Spinal cord (tissue), 9 donors: ENCODE measurements at regions not wholly inside any gene's neighbourhood (a gene's known extent, or its start where the extent isn't known, plus 50 kb on each side); places are given as distances from the start of the nearest gene placed in this dataset.

Experiments used
- DNase-seq, 6 donors: peaks; one replicate each; pipeline versions ENCODE4 v3.0.0 to v3.0.0-alpha.2; 2013 to 2015; ENCODE audit warnings: low spot score in 6 of 6, low read depth in 4 of 6
- H3K27ac ChIP-seq: one replicate; pipeline ENCODE4 v1.5.1; 2013; ENCODE audit warnings: low read depth, low read length, control low read depth
- H3K27me3 ChIP-seq: one replicate; pipeline ENCODE4 v1.6.1; 2013; ENCODE audit warnings: low read length; ENCODE audit not compliant: control insufficient read depth, insufficient read depth
- H3K36me3 ChIP-seq: one replicate; pipeline ENCODE4 v1.6.1; 2013; ENCODE audit warnings: low read length; ENCODE audit not compliant: control insufficient read depth, insufficient read depth
- H3K4me1 ChIP-seq: one replicate; pipeline ENCODE4 v1.6.1; 2013; ENCODE audit warnings: low read length; ENCODE audit not compliant: control insufficient read depth, insufficient read depth
- H3K4me3 ChIP-seq: one replicate; pipeline ENCODE4 v1.5.1; 2013; ENCODE audit warnings: low read depth, low read length, control low read depth
- H3K9me3 ChIP-seq: one replicate; pipeline ENCODE4 v1.6.1; 2013; ENCODE audit warnings: low read length; ENCODE audit not compliant: control insufficient read depth, insufficient read depth
- WGBS: methylation state at CpG from one replicate; pipeline ENCODE4 v1.1.5; 2013; ENCODE audit warnings: missing lambda C conversion rate; ENCODE audit not compliant: insufficient coverage; 5-methylcytosine and 5-hydroxymethylcytosine counted together
- donor health status: healthy.

DNA sequence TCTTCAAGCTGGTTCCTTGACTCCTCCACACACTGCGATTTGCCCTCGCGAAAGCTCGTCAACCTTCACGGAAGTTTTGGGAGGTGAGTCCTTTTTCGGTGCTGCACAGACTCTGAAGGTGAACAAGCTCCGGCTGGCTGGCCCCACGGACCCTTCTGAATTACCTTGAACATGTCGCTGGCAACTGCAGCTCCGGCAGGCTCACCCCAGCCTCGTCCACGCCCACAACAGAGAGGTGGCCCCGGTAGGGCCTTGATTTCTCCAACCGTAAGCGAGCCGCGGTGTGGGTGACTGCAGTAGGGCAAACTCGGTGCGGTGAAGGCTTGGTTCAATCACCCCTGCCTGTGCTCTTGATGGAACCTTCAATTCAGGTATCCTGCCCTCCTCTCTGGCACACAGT, 1020.7 kb upstream of the GOT2 start:
- no peak for DNase-seq
- H3K27ac ChIP-seq, result no peak overlapping the region
- no peaks in the 10 kb centered on the region for H3K27me3 ChIP-seq
- no peaks in the 10 kb centered on the region for H3K4me1 ChIP-seq
- H3K4me3 ChIP-seq, result no peak overlapping the region
- 99% methylated on average over 19 of the region's 19 CpGs for WGBS
- no peaks in the 10 kb centered on the region for H3K36me3 ChIP-seq
- no peaks in the 10 kb centered on the region for H3K9me3 ChIP-seq

DNA sequence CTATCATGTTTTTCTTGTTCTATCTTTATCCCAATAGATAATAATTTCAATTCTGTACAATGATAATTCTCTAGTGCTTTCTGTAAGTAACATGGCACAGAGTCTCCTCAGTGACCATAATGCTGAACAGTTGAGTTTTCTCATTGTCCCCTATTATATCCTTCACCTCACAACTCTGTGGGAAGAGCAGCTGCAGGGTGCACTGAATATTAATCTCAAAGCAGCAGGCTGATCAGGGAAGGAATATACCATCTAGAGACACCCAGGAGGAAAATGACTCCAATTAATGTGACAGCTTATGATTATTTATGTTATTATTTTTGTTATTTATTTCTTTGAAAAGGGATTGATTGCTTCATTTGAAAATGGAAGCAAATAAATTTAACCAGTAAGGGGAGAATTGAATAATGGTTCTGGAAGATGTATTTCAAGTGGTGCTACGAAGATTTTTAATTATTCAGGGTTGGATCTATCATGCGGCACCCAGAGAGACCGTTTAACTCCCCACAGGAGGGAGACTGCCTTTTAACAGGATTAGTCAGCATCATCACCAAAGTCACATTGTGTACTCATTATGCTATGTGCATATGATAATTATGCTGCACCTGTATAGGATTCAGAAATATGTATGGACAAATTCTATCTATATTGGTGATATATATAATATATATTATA, 1015.7 kb upstream of the GOT2 start:
- Histone ChIP-seq H3K27me3 (no peaks in the 10 kb centered on the region), H3K9me3 (no peaks in the 10 kb centered on the region), H3K4me1 (no peaks in the 10 kb centered on the region), H3K27ac (no peak overlapping the region), H3K36me3 (no peaks in the 10 kb centered on the region), H3K4me3 (no peak overlapping the region)
- DNase-seq, result peak in 1 of 6 donors; percentile 31
- no CpG with 5 or more reads among the region's 3 CpGs for WGBS

DNA sequence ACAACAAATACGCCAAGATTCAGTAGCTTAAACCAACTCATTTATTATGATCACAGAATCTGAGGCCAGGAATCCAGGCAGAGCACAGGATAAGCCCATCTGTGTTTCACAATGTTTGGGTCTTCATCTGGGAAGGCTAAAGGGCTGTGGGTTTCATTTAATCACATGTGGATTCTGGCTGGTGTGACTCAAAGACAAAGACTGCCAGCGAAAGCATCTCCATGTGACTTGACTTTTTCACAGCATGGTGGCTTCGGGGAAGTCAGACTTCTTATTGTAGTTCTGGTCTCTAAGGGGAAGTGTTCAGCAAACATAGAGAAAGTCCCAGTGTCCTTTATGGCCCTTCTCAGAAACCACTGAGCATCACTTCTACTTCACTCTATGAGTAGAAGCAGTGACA, 1014.4 kb upstream of the GOT2 start:
- no peaks in the 10 kb centered on the region for H3K27me3 ChIP-seq
- H3K36me3 ChIP-seq, result no peaks in the 10 kb centered on the region
- H3K4me3 ChIP-seq, result no peak overlapping the region
- no peaks in the 10 kb centered on the region for H3K9me3 ChIP-seq
- no CpG with 5 or more reads among the region's 3 CpGs for WGBS
- H3K4me1 ChIP-seq, result no peaks in the 10 kb centered on the region
- DNase-seq, result peak in 1 of 6 donors; percentile 21
- no peak overlapping the region for H3K27ac ChIP-seq

DNA sequence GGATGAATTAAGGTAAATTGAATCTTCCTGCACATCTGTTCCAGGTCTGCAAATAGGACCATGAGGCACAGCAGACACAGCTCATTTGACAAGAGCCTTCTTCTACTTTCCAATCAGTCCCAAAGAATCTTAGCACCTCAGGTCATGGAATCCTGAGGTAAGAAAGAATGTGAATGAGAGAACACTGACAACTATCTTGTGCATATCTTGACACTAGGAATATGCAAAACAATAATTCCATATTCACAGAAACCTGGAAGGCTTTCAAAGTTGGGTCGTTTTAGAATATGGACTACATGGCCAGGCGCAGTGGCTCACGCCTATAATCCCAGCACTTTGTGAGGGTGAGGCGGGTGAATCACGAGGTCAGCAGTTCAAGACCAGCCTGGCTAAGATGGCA, 1009.4 kb upstream of the GOT2 start:
- H3K27me3 ChIP-seq, result no peaks in the 10 kb centered on the region
- H3K27ac ChIP-seq, result no peak overlapping the region
- 100% methylated on average over 3 of the region's 5 CpGs for WGBS
- H3K36me3 ChIP-seq, result no peaks in the 10 kb centered on the region
- no peak for DNase-seq
- no peaks in the 10 kb centered on the region for H3K9me3 ChIP-seq
- no peak overlapping the region for H3K4me3 ChIP-seq
- no peaks in the 10 kb centered on the region for H3K4me1 ChIP-seq

DNA sequence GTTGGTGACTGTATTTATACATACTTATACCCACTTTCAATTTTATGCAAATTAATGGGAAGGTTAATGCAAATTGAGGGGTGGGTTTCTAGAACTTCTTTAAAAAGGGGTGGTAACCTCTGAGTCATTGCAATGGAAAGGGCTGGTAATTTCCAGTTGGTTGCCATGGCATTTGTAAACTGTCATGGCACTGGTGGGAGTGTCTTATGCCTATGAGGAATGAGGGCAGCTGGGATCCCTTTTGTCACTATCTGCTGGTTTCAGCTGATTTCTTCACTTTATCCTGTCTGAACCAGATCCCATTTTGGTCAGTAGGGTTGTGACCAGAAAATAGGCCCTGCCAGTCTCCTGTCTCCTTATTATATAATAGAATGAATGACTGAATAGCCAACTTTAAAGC, 1006.7 kb upstream of the GOT2 start:
- no peak for DNase-seq
- Histone ChIP-seq H3K4me3 (no peak overlapping the region), H3K9me3 (no peaks in the 10 kb centered on the region)

DNA sequence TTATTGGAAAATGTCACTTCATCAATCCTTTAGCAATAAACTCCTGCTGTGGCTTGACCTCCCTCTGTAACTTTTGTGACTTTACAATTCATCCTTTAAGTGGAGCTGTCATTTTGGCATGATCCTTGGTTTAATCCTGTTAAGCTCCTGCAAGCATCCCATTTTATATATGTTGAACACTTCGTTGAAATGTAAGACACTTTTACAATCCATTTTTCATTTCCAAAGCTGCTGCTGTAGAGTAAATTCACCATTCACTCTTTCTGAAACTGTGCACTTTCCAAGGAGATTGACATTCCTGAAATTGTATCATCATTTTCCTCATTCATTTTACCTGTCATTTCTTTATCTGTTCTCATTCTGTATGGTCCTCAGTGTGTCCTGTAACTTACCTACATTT, 1003.2 kb upstream of the GOT2 start:
- H3K4me1 ChIP-seq, result no peaks in the 10 kb centered on the region
- H3K36me3 ChIP-seq, result no peaks in the 10 kb centered on the region
- 80% methylated on average over 1 of the region's 1 CpG for WGBS
- no peak for DNase-seq
- no peak overlapping the region for H3K27ac ChIP-seq
- no peaks in the 10 kb centered on the region for H3K27me3 ChIP-seq
- H3K9me3 ChIP-seq, result no peaks in the 10 kb centered on the region
- no peak overlapping the region for H3K4me3 ChIP-seq

More for the DNA sequence above, 1006.7 kb upstream of the GOT2 start:
- Histone ChIP-seq H3K36me3 (no peaks in the 10 kb centered on the region), H3K4me1 (no peaks in the 10 kb centered on the region), H3K27ac (no peak overlapping the region), H3K27me3 (no peaks in the 10 kb centered on the region)

DNA sequence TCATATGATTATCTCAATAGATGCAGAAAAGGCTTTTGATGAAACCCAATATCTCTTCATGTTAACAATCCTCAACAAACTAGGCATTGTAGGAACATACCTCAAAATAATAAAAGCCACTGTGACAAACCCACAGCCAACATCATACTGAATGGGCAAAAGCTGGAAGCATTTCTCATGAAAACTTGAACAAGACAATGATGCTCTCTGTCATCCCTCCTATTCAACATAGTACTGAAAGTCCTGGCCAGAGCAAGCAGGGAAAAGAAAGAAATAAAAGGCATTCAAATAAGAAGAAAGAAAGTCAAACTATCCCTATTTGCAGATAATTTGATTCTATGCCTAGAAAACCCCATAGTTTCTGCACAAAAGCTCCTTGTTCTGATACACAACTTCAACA, 999.2 kb upstream of the GOT2 start:
- H3K36me3 ChIP-seq, result no peaks in the 10 kb centered on the region
- no peaks in the 10 kb centered on the region for H3K27me3 ChIP-seq
- H3K4me3 ChIP-seq, result no peak overlapping the region
- DNase-seq, result peak in 1 of 6 donors; percentile 25
- H3K27ac ChIP-seq, result no peak overlapping the region
- no peaks in the 10 kb centered on the region for H3K9me3 ChIP-seq
- no peaks in the 10 kb centered on the region for H3K4me1 ChIP-seq

DNA sequence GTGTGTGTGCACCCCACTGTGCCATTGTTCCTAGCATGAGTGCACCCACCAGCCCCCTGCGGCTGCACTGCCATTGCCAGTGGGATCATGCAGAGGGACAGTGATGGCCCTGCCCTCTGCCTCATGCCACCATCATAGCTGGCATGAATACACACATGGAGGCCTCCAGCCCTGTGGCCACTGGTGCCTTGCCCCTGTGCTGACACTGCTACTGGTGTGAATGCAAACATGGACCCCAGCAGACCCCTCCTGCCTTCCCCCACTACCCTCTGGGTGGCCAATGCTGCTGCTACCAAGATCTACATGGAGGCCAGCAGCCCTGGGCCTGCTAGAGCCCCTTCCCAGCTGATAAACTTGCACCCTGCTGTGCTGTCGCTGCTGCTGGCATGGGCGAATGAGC, 995.5 kb upstream of the GOT2 start:
- Histone ChIP-seq H3K27ac (no peak overlapping the region), H3K27me3 (no peaks in the 10 kb centered on the region), H3K4me3 (no peak overlapping the region), H3K36me3 (no peaks in the 10 kb centered on the region), H3K4me1 (no peaks in the 10 kb centered on the region), H3K9me3 (no peaks in the 10 kb centered on the region)
- 96% methylated on average over 3 of the region's 3 CpGs for WGBS
- DNase-seq, result no peak

DNA sequence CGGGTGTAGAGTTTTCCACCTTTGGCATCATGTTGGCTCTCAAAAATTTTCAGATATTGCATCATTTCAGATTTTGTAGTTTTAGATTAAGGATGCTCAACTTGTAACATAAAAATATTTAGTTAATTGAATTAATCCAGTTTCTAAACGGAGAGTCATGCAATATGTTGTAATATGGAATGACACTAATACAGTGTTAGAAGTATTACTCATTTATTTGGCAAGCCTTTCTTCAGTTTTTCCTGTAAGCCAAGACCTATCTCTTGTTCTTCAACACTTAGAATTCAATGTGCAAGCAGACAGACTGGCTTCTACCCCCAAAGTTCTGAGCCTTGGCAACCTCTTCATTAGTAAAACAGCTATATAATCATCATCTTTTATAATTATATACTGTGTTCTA, 985.0 kb upstream of the GOT2 start:
- no CpG with 5 or more reads among the region's 2 CpGs for WGBS
- no peak for DNase-seq
- Histone ChIP-seq H3K4me1 (no peaks in the 10 kb centered on the region), H3K36me3 (no peaks in the 10 kb centered on the region), H3K4me3 (no peak overlapping the region), H3K27ac (no peak overlapping the region), H3K27me3 (no peaks in the 10 kb centered on the region), H3K9me3 (no peaks in the 10 kb centered on the region)

DNA sequence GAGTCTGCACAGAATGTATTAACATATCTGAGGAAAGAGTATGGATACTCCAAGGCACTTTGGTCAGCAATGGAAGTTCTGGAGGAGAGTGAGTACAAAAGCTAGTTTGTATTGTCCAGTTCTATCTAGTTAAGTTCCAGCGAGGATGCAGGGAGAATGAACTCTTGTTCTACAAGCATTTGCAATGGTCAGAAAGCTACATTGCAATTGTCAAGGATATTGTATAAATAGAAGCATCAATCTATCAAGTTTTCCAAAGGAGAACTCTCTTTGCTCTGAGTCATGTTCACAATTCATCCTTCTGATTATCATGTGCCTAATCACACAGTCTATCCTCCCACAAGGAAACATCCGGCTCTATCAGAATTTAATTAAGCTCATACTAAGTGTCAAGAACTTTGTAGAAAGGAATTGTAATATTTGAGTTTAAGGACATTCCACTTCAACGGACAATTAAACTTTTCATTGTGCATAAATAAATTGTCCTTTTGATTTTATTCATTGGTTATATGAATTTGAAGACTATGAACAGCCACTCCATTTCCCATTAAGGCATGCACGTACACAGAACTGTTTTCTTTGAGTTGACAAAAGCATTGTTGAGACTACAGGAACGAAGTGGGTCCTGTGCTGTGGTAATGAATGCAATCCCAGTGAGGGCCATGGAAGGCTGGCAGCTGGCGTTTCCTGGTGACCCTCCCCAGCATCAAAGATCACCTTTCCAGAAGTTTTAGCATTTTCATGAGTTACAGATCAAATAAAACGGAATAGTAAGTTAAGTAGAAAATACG, 973.5 kb upstream of the GOT2 start:
- Histone ChIP-seq H3K9me3 (no peaks in the 10 kb centered on the region), H3K36me3 (no peaks in the 10 kb centered on the region), H3K4me1 (no peaks in the 10 kb centered on the region), H3K4me3 (no peak overlapping the region), H3K27me3 (no peaks in the 10 kb centered on the region), H3K27ac (no peak overlapping the region)
- no peak for DNase-seq
- 83% methylated on average over 1 of the region's 8 CpGs for WGBS
